Esophagus squamous epithelium (tissue), 5 donors: ENCODE measurements at regions not wholly inside any gene's neighbourhood (a gene's known extent, or its start where the extent isn't known, plus 50 kb on each side); places are given as distances from the start of the nearest gene placed in this dataset.

Experiments used
- DNase-seq: peaks from one replicate; lab custom pipeline; 2025; lab: John Stamatoyannopoulos, UW
- H3K27ac ChIP-seq, 4 donors: fragments of 200-600 bp; sonication (generic); one replicate each; pipeline ENCODE4 v1.5.1; 2016 to 2019; ENCODE audit warnings: mild to moderate bottlenecking in 1 of 4
- H3K27me3 ChIP-seq, 4 donors: fragments of 200-600 bp; sonication (generic); 1 replicate in 3 of 4; 2 replicates in 1 of 4; pipeline versions ENCODE4 v1.5.1 to v1.6.0; 2017 to 2021; ENCODE audit warnings: antibody characterized with exemption in 1 of 4
- H3K36me3 ChIP-seq, 3 donors: fragments of 200-600 bp; sonication (generic); one replicate each; pipeline ENCODE4 v1.5.1; 2016 to 2019
- H3K4me1 ChIP-seq, 3 donors: fragments of 200-600 bp; sonication (generic); one replicate each; pipeline ENCODE4 v1.5.1; 2017 to 2019
- H3K4me3 ChIP-seq, 4 donors: fragments of 200-600 bp; sonication (generic); 1 replicate in 3 of 4; 2 replicates in 1 of 4; pipeline ENCODE4 v1.5.1; 2016 to 2019; ENCODE audit warnings: mild to moderate bottlenecking in 2 of 4, moderate library complexity in 1 of 4
- H3K9me3 ChIP-seq, 3 donors: fragments of 200-600 bp; sonication (generic); one replicate each; pipeline ENCODE4 v1.5.1; 2016 to 2019
- CTCF ChIP-seq, 6 experiments: fragments of 450-650 bp in 4 of 6; fragments of 200-600 bp in 2 of 6; sonication (generic) in 2 of 6; IDR thresholded peaks; one replicate each; pipeline ENCODE4 v1.5.1; 2016 to 2019; ENCODE audit warnings: antibody characterized with exemption in 6 of 6, mild to moderate bottlenecking in 4 of 6, moderate library complexity in 4 of 6
- POLR2A ChIP-seq, 4 donors: fragments of 450-650 bp; IDR thresholded peaks; one replicate each; pipeline ENCODE4 v1.6.1; 2017; ENCODE audit warnings: antibody characterized with exemption in 4 of 4, mild to moderate bottlenecking in 4 of 4, moderate library complexity in 3 of 4
- WGBS, 2 donors: methylation state at CpG; one replicate each; pipeline ENCODE4 v1.1.5; 2018; 5-methylcytosine and 5-hydroxymethylcytosine counted together
- intact Hi-C: fragments of 100-400 bp; cut with DNase I; formaldehyde crosslinking; loops from one replicate; pipeline ENCODE4 v1.15.0; 2022
- donor health status: DM: yes; HTN: yes; CAD: no.

GRCh38 chr2:239600001-239600593, 199.3 kb upstream of the HDAC4 start:
- peaks cover 0 to 3% (median 0%) of the 10 kb centered on the region in 4 donors for H3K27me3 ChIP-seq
- WGBS, 2 donors = 78 to 92% methylated on average over 11 of the region's 14 CpGs
- H3K4me3 ChIP-seq = no peak overlapping the region
- H3K36me3 ChIP-seq = no peaks in the 10 kb centered on the region
- intact Hi-C loops = no loop called here
- no peaks in the 10 kb centered on the region for H3K4me1 ChIP-seq
- H3K9me3 ChIP-seq = no peaks in the 10 kb centered on the region
- DNase-seq = no peak
- no peak for TF ChIP-seq CTCF (IDR thresholded peaks at IDR 0.05)
- no peak overlapping the region for H3K27ac ChIP-seq

DNA sequence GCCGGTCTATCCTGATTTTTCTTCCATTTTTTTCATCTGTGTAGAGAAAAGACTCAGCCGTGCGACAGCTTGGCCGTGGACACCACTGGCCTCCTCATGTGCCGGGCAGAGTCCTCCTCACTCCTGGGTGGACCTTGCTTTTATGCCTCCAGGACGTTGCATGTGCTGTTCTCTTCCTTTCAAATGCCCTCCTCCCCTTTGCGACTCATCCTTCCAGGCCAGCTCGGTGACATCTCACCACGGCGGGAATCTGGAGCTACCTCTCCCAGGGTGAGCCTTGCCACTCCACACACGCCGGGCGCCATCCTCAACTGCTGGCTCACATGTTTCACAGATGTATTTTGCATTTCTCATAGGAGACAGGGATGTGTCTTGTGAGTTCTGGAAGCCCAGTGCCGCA, 198.5 kb upstream of the HDAC4 start:
- DNase-seq = no peak
- no peaks in the 10 kb centered on the region for H3K36me3 ChIP-seq
- WGBS, 2 donors = 80 to 87% methylated on average over 14 of the region's 14 CpGs
- TF ChIP-seq CTCF (IDR thresholded peaks at IDR 0.05) (no peak), POLR2A (IDR thresholded peaks at IDR 0.05) (no peak)
- peaks cover 0 to 3% (median 0%) of the 10 kb centered on the region in 4 donors for H3K27me3 ChIP-seq
- intact Hi-C loops = no loop called here
- no peaks in the 10 kb centered on the region for H3K4me1 ChIP-seq
- no peak overlapping the region for H3K27ac ChIP-seq
- H3K9me3 ChIP-seq = no peaks in the 10 kb centered on the region
- no peak overlapping the region for H3K4me3 ChIP-seq

DNA sequence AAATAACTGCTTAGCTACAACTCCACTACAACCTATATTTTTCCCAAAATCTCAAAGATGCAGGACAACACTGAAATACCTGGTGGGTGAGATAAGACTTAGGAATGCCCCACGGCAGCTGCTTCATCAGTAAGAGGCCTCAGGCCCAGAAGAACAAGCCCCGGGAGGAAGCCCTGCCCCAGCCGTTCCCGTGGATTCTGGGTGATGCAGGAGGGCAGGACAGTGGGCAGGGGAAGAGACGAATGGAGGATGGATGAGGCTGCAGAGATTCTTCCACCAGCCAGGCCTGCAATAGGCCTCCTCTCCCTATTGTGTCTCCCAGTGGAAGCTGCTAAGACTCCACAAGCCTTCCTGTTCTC, 197.9 kb upstream of the HDAC4 start:
- no peak for TF ChIP-seq CTCF (IDR thresholded peaks at IDR 0.05)
- no peak for TF ChIP-seq POLR2A (IDR thresholded peaks at IDR 0.05)
- no peak overlapping the region for H3K27ac ChIP-seq
- intact Hi-C loops = no loop called here
- H3K4me1 ChIP-seq = no peaks in the 10 kb centered on the region
- no peaks in the 10 kb centered on the region for H3K36me3 ChIP-seq
- peaks cover 0 to under 1% (median 0%) of the 10 kb centered on the region in 4 donors for H3K27me3 ChIP-seq
- no peaks in the 10 kb centered on the region for H3K9me3 ChIP-seq
- no peak for DNase-seq
- H3K4me3 ChIP-seq = no peak overlapping the region
- WGBS, 2 donors = 58 to 66% methylated on average over 5 of the region's 5 CpGs

- DNase-seq = no peak
- Histone ChIP-seq H3K27me3 (no peaks in the 10 kb centered on the region), H3K27ac (no peak overlapping the region), H3K36me3 (no peaks in the 10 kb centered on the region), H3K9me3 (no peaks in the 10 kb centered on the region), H3K4me3 (no peak overlapping the region), H3K4me1 (no peaks in the 10 kb centered on the region)
- TF ChIP-seq POLR2A (IDR thresholded peaks at IDR 0.05) (no peak), CTCF (IDR thresholded peaks at IDR 0.05) (no peak)
- intact Hi-C loops = no loop called here
- 85 to 86% methylated on average over 18 to 22 of the region's 23 CpGs for whole genome bisulfite sequencing, 2 donors
These were observed 197.4 kb upstream of the HDAC4 start for GRCh38 chr2:239598011-239598731.

DNA sequence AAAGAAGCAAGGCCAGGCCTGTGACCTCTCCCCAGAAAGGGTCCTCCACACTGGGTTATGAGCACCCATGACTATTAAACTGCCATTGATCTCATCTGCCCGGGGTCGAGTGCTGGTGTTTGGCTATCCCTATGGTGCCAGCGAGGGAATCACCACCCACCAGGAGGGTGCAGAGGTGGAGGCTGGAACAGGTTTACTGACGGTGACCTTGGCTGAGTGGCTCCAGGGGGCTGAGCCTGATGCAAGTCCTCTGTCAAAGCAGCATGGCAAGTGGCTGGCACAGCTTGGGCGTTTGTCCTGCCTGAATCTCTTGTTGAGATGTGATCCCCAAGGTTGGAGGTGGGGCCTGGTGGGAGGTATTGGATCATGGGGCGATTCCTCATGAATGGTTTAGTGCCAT, 196.4 kb upstream of the HDAC4 start:
- Histone ChIP-seq H3K27me3 (no peaks in the 10 kb centered on the region), H3K9me3 (no peaks in the 10 kb centered on the region), H3K4me1 (no peaks in the 10 kb centered on the region), H3K36me3 (no peaks in the 10 kb centered on the region), H3K27ac (no peak overlapping the region), H3K4me3 (no peak overlapping the region)
- 75% methylated on average over 3 of the region's 6 CpGs; no CpG with 5 or more reads in 1 of the 2 donors for WGBS, 2 donors
- no peak for DNase-seq
- intact Hi-C loops = no loop called here
- TF ChIP-seq CTCF (IDR thresholded peaks at IDR 0.05) (no peak), POLR2A (IDR thresholded peaks at IDR 0.05) (no peak)
